K562 (cell line): ENCODE measurements at regions not wholly inside any gene's neighbourhood (a gene's known extent, or its start where the extent isn't known, plus 50 kb on each side); places are given as distances from the start of the nearest gene placed in this dataset.

ENCODE experiments used
- ATAC-seq: fragments of 200-7000 bp; cut with Tn5 transposase; 3 replicates; pipeline ENCODE4 v1.9.1; 2020; ENCODE audit warnings: moderate library complexity
- BruUV-seq: library from RNA; stranded (reverse); fragments of 400-500 nt; replicated peaks from 2 replicates; lab custom pipeline; 2021; lab: Mats Ljungman, UMichigan
- CTCF ChIA-PET: fragments of 300-600 bp; formaldehyde crosslinking; extraction: SDS; loops from one replicate; lab custom pipeline; 2021; ENCODE audit warnings: low intra/inter-chr PET ratio; lab: Yijun Ruan, JAX
- POLR2A ChIA-PET: fragments of 300-600, 350-650 bp; sonication (Branson Sonifier 250); formaldehyde crosslinking; extraction: SDS; loops from one replicate; lab custom pipeline; 2021; ENCODE audit warnings: antibody characterized with exemption, inconsistent platforms; lab: Yijun Ruan, JAX
- DNase-seq, 4 experiments: peaks; one replicate each; pipeline versions ENCODE4 v3.0.0 to v3.0.0-alpha.2; 2011 to 2018; ENCODE audit warnings: low spot score in 3 of 4, mixed read lengths in 3 of 4; ENCODE audit errors: extremely low read depth in 1 of 4
- FAIRE-seq: peaks from 2 replicates; lab custom pipeline; 2011; peaks lifted over from hg19 to GRCh38; lab: Jason Lieb, UNC
- H2AFZ ChIP-seq: 2 replicates; pipeline ENCODE4 v1.6.0; 2011; ENCODE audit warnings: low read depth, low read length, control low read depth, inconsistent platforms
- H3K27ac ChIP-seq: fragments of 200-600 bp; 3 replicates; pipeline ENCODE4 v1.8.0; 2011; ENCODE audit warnings: low read depth, mild to moderate bottlenecking, control low read depth, inconsistent platforms, low read length, moderate library complexity, mixed read lengths; ENCODE audit errors: extremely low read depth
- H3K27me3 ChIP-seq, 2 experiments: fragments of 300-600 bp in 1 of 2; 2 replicates in 1 of 2; 3 replicates in 1 of 2; pipeline versions ENCODE4 v1.6.0 to v1.8.0; 2011; ENCODE audit warnings: inconsistent platforms in 2 of 2, low read length in 2 of 2, mild to moderate bottlenecking in 1 of 2, mixed read lengths in 1 of 2, moderate library complexity in 1 of 2; ENCODE audit not compliant: control insufficient read depth in 2 of 2, insufficient read depth in 2 of 2
- H3K36me3 ChIP-seq: fragments of 300-600 bp; 3 replicates; pipeline ENCODE4 v1.8.0; 2011; ENCODE audit warnings: mild to moderate bottlenecking, low read length, inconsistent platforms; ENCODE audit not compliant: control insufficient read depth, insufficient read depth
- H3K4me1 ChIP-seq, 2 experiments: fragments of 200-600 bp in 1 of 2; replicated peaks in 1 of 2; 2 replicates in 1 of 2; 3 replicates in 1 of 2; pipeline versions ENCODE4 v1.5.1 to v1.8.0; 2011; ENCODE audit warnings: inconsistent platforms in 2 of 2, low read length in 2 of 2, mild to moderate bottlenecking in 1 of 2, mixed read lengths in 1 of 2, moderate library complexity in 1 of 2; ENCODE audit not compliant: control insufficient read depth in 2 of 2, insufficient read depth in 2 of 2
- H3K4me2 ChIP-seq: 2 replicates; pipeline ENCODE4 v1.6.1; 2011; ENCODE audit warnings: low read length, control low read depth, inconsistent platforms, mixed read lengths; ENCODE audit not compliant: insufficient read depth
- H3K4me3 ChIP-seq: fragments of 200-600 bp; sonication (generic), shearing (Covaris generic); 2 replicates; pipeline ENCODE4 v1.5.1; 2016; ENCODE audit warnings: control low read depth, inconsistent platforms
- H3K79me2 ChIP-seq: fragments of 200-600 bp; 3 replicates; pipeline ENCODE4 v1.8.0; 2011; ENCODE audit warnings: low read length, inconsistent platforms; ENCODE audit not compliant: control insufficient read depth, insufficient read depth
- H3K9ac ChIP-seq, 2 experiments: 2 replicates each; pipeline versions ENCODE4 v1.6.0 to v1.6.1; 2011; ENCODE audit warnings: low read depth in 2 of 2, low read length in 2 of 2, control low read depth in 1 of 2, inconsistent platforms in 1 of 2, mild to moderate bottlenecking in 1 of 2, mixed read lengths in 1 of 2; ENCODE audit not compliant: insufficient read depth in 1 of 2
- H3K9me1 ChIP-seq: one replicate; pipeline ENCODE4 v1.6.0; 2011; ENCODE audit warnings: inconsistent platforms, mild to moderate bottlenecking, low read length, moderate library complexity; ENCODE audit not compliant: control insufficient read depth, insufficient read depth
- H3K9me3 ChIP-seq: replicated peaks from 2 replicates; pipeline ENCODE4 v1.5.1; 2011; ENCODE audit warnings: low read depth, low read length, inconsistent platforms; ENCODE audit not compliant: control insufficient read depth, insufficient read depth
- H4K20me1 ChIP-seq: replicated peaks from 2 replicates; pipeline ENCODE4 v1.6.1; 2011; ENCODE audit warnings: low read length, inconsistent platforms, mixed read lengths; ENCODE audit not compliant: control insufficient read depth, insufficient read depth
- DNMT1 ChIP-seq: fragments of 450-650 bp; IDR thresholded peaks from 2 replicates; pipeline ENCODE4 v1.6.1; 2016; ENCODE audit warnings: antibody characterized with exemption, mild to moderate bottlenecking
- FUS ChIP-seq: fragments of 200-400 bp; formaldehyde crosslinking; optimal IDR thresholded peaks from 2 replicates; pipeline ENCODE3; 2017; ENCODE audit warnings: low read depth, low read length
- IRF1 ChIP-seq: sonication (generic); formaldehyde crosslinking; IDR thresholded peaks from 2 replicates; pipeline ENCODE4 v1.8.0; 2022; ENCODE audit warnings: missing genetic modification reagents, mild to moderate bottlenecking, borderline replicate concordance
- ZNF592 ChIP-seq: fragments of 450-650 bp; IDR thresholded peaks from 2 replicates; pipeline ENCODE4 v1.6.1; 2017; ENCODE audit warnings: antibody characterized with exemption, mild to moderate bottlenecking
- WGBS: fragments of 100-300 bp; shearing (Covaris generic); methylation state at CpG from one replicate; pipeline ENCODE4 v1.1.6; 2016; ENCODE audit warnings: low coverage, mixed read lengths; ENCODE audit not compliant: insufficient coverage; ENCODE audit errors: missing lambda C conversion rate; 5-methylcytosine and 5-hydroxymethylcytosine counted together
- in situ Hi-C: fragments of 300-500 bp; cut with MboI; formaldehyde crosslinking; loops from 4 replicates; pipeline ENCODE4 v1.15.0; 2018; ENCODE audit warnings: inconsistent platforms, mixed read lengths
- intact Hi-C: fragments of 100-400 bp; cut with micrococcal nuclease; formaldehyde crosslinking; loops from 2 replicates; pipeline ENCODE4 v1.14.2; 2022

GRCh38 chr10:11668847-11669610, 57.6 kb upstream of the USP6NL start:
- no peak for TF ChIP-seq IRF1 (CRISPR knock-in tag)
- TF ChIP-seq ZNF592, result 0 out of 2 replicates have a peak, but pooled peaks have one; percentile 31
- TF ChIP-seq DNMT1, result no peak
- TF ChIP-seq FUS, result no peak
- no peaks in the 10 kb centered on the region for H3K36me3 ChIP-seq
- H3K9me1 ChIP-seq, result no peaks in the 10 kb centered on the region
- FAIRE-seq (peak; percentile 75), DNase-seq (no peak), ATAC-seq (peak; percentile 23)
- H4K20me1 ChIP-seq, result no peaks in the 10 kb centered on the region
- H3K27ac ChIP-seq, result no peak overlapping the region
- no peak overlapping the region for H3K4me3 ChIP-seq
- H3K27me3 ChIP-seq, result no peaks in the 10 kb centered on the region
- H3K4me2 ChIP-seq, result peak overlapping the region; percentile 12
- ChIA-PET POLR2A (interaction anchor here (0.6 to 1.6 kb wide), 8 partner anchors 8 to 76 kb away, joined by 3 to 4 read pairs (median 4); no protein-coding TSS in a partner anchor), CTCF (no interaction called here)
- no peaks in the 10 kb centered on the region for H3K79me2 ChIP-seq
- H3K4me1 ChIP-seq, result peaks cover 0 to 7% of the 10 kb centered on the region in 2 experiments; a peak in 3 of 5 replicates
- H3K9ac ChIP-seq, result peak overlapping the region; percentile 46 to 75; a peak in 3 of 4 replicates
- intact Hi-C loops (no loop called here), in situ Hi-C loops (no loop called here)
- 41% methylated on average over 9 of the region's 9 CpGs for whole genome bisulfite sequencing
- H2AFZ ChIP-seq, result peak overlapping the region; percentile 86
- BruUV-seq, result no TSS peak
- no peaks in the 10 kb centered on the region for H3K9me3 ChIP-seq
